ENCODE measurements at regions not wholly inside any gene's neighbourhood (a gene's known extent, or its start where the extent isn't known, plus 50 kb on each side); places are given as distances from the start of the nearest gene placed in this dataset.

GRCh38 chr9:27752069-27752468 lies 178.8 kb upstream of the C9orf72 start:
- DNase-seq = no peak

DNA sequence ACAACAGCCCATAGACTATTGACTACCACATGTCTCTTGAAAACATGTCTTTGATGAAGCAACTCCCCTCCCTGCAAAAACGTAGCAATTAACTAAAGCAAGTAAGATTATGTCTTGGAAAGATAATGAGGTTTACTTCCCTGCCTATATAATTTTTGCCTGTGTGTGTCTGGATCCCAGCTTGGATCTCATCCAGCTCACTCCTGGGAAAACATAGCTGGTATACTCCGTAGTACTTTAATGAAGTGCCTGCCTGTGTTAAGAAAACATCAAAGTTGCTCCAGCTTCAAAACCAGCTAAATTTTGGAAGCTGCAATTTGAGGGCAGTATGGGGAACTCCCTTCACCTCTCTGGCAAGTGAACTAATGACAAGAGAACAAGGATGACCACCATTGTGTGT lies 182.6 kb upstream of the C9orf72 start:
- DNase-seq = no peak

DNA sequence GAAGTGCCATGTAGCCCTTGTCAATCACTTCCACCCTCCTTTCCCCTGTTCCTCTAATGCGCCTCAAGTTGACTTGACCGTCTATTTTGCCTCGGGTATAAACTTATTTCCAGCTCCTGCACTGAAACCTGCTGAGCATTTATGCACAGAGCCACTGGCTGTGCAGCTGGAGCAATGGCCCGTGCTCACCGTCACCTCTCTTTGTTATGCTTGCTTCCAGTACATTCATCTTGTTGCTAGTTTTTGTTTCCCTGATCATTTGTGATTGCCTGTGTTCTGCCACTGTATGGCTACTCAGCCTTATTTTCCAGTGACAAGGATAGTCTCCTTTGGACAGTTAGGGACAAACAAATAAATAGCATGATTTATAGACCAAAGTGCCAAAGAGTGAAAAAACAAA lies 183.1 kb upstream of the C9orf72 start:
- DNase-seq = no peak

DNA sequence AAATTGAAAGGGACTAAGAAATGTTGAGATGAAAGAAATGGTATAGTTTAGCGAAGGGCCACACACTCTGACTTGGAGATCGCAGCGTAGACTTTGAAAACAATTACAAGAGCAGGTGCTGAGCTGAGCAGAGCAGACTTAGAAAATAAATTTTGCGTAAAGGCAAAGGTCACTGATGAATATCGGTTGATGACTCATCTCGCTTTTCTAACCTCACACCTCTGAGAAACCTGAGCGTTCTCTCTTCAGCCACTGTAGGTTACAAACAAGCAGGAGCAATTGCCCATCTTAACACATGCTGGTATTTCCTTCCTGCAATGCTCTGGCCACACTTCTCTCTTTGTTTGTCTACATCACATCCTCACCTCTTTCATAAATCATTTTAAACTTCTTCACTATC lies 190.6 kb upstream of the C9orf72 start:
- no peak for DNase-seq

DNA sequence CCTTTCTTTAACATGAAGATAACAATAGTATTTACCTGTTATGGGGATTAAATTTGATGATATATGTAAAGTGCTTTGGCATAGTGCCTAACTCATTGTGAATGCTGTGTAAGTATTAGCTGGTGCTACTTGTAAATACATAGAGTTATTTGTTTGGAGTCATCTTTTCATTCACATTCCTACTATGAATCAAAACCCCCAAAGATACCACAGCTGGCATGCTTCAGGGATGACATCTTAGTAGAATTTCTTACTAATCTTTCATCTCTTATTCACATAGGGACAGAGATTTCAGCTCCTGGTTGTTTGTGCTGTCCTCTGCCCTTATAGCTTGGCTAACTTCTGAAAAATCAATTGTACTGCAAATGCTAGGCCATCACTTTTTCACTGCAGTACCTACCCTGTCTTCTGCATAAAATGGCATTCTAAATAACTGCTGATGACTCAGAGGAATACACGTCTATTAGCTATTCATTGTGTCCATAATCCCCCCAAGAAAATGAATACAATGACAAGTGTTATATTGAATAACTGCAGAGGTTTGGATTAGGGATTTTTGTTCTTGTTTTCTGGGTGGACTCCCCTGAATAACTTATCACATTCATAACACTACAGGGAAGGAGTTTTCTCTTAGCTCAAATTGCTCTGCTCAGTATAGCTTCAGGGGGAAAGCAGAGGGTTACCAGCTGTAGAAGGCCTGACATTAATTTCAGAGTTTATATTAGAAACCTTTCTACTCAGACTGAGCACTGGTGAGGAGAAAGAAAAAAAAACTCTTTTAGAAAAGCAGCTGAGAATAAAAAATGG lies 192.2 kb upstream of the C9orf72 start:
- no peak for DNase-seq

GRCh38 chr9:27766073-27766835 lies 193.0 kb upstream of the C9orf72 start:
- DNase-seq = no peak

- no peak for DNase-seq
Observed at GRCh38 chr9:27768781-27769180, 195.5 kb upstream of the C9orf72 start.

- DNase-seq = no peak
Observed at GRCh38 chr9:27770541-27770940, 197.3 kb upstream of the C9orf72 start.

DNA sequence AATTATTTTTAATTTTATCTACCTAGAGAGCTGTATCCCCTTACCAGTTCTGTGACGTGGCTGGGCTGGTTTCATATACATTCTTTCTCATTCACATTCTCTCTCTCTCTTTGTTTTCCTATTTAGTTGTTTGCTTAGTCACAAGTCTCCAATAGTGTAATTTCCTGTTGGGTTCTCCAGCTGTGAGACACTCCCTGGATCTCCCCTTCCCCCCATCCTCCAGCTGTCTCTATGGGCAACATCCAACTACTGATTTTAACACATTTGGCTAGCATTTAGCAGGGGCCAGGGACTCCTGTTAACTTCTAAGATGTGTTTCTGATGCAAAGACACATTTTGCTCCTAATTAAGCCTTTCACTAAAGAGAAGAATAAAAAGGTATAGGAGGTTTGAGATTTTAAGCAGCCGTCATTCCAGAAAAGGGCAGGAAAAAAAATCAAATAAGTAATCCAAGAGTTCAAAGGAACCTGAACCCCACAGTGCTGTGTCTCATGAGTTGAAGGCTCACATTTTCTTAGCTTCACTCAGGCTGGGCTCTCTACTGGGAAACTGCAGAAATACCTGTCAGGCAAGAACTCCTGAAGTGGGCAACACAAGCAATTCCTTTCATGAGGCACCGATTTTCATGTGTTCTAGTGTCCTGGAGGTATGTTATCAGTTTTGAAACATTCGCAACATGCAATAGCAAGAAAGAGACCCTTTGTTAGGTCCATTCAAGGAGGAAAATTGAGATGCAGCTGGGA lies 198.7 kb upstream of the C9orf72 start:
- peak; percentile 6 for DNase-seq

DNA sequence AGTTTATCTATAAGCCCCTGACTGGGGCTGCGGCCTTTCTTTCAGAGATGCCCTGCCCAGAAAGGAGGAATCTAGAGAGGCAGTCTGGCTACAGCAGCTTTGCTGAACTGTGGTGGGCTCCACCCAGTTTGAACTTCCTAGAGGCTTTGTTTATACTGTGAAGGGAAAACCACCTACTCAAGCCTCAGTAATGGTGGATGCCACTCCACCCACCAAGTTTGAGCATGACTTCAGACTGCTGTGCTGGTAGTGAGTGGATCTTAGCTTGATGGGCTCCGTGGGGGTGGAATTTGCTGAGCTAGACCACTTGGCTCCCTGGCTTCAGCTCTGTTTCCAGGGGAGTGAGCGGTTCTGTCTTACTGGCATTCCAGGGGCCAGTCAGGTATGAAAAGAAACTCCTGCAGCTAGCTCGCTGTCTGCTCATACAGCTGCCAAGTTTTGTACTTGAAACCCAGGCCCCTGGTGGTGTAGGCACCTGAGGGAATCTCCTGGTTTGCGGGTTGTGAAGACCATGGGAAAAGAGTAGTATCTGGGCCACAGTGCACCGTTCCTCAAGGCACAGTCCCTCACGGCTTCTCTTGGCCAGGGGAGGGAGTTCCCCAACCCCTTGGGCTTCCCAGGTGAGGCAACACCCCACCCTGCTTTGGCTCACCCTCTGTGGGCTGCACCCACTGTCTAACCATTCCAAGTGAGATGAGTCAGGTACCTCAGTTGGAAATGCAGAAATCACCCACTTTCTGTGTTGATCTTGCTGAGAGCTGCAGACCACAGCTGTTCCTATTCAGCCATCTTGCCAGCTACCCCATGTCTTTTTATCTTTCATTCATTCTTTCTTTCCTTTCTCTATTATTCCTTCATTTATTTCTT lies 211.8 kb upstream of the C9orf72 start:
- DNase-seq = no peak

DNA sequence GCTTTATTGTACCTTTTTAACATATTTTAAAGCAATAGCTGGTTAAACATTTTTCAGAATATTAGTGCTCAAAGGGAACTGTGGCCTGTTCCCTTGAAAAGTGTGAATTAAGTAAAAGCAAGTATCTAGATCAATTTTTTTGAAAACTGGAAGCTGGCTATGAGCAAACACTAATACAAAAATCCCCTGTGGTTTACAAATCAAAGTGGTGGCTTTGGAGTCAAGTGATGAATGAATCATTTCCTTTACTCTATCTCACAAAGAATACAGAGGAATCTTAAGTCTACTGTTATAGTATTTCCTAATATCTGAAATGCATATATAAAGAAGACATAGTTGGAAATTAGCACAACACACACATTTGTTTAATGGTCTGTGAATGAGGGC lies 212.4 kb upstream of the C9orf72 start:
- no peak for DNase-seq

DNA sequence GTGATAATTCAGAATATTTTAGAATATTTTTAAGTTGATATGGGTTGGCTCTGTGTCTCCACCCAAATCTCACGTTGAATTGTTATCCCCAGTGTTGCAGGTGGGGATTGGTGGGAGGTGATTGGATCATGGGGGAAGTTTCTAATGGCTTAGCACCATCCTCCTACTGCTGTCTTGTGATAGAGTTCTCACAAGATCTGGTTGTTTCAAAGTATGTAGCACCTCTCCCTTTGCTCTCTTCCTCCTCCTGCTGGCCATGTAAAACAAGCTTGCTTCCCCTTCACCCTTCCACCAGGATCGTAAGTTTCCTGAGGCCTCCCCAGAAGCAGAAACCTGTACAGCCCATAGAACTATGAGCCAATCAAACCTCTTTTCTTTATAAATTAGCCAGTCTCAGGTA lies 214.6 kb upstream of the C9orf72 start:
- no peak for DNase-seq

GRCh38 chr9:27791311-27791710 lies 218.0 kb upstream of the C9orf72 start:
- no peak for DNase-seq

- DNase-seq = no peak
Observed at GRCh38 chr9:27792971-27793689, 219.8 kb upstream of the C9orf72 start.

DNA sequence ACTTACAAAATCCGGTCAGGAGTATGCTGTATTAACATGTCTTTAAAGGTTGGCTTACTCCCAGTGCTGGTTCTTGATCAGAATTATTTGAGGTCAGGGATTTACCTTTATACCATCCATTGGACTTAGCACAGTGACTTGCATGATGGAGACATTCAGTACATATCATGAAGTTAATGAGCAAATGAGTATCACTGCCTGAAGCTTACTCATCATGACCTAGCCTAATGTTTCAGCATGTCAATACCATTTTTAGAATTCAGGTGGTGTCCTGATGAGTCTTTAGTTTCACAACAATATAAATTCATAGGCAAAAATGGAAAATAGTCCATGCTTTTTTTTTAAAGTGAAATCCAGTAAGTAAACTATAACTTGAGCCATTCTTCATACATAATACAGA lies 226.0 kb upstream of the C9orf72 start:
- no peak for DNase-seq

DNA sequence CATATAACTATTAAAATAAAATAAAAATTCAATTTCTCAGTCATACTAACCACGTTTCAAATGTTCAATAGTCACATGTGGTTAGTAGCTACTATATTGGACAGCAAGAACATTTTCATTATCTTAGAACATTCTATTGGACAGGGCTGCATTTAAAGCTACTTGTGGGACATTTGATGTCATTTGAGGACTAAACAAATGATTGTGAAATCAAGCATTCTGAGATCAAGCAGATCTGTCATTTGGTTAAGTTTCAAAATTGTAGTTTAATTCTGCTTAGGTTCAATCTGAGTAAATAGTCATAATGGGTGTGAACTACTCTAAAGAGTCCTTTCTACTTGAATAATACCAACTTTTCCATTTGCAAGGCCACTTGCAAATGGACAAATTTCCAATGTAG lies 226.9 kb upstream of the C9orf72 start:
- no peak for DNase-seq

GRCh38 chr9:27800692-27801370 lies 227.6 kb upstream of the C9orf72 start:
- DNase-seq = no peak

DNA sequence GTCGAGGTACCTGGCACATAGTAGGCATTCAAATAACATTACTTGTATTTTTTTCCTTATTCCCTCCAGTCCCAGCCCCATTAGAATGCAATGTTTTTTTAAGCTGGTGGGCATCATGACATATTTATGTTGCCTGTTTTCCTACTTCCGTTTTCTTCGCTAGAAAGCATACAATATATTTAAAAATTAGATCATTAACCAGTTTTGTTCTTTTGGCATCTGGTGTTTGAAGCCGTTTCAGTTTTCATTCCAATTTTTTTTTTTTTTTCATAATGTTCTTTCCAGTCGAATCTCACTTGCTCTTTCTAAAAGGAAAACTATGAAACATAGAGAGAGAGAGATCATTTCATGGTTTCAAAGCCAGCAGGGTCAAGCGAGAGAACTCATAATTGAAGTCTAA lies 228.3 kb upstream of the C9orf72 start:
- DNase-seq = no peak

DNA sequence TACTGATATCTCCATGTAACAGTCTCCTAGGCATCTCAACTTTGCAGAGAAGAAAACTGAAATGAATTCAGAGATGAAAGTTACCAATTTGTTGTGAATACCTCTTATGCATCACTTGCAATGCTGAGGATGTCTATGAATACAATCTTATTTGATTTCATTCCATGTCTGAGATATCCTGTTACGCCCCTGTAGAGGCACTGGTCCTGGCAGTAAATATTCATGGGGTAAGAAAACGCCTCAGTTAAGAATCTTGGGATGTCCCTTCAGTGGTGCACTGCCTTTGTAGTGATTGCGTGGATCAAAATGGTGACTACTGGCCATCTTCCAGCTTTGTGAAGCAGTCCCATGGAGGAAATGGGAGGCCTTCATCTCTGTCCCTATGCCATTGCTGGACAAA lies 229.1 kb upstream of the C9orf72 start:
- DNase-seq = no peak

GRCh38 chr9:27808864-27809263 lies 235.6 kb upstream of the C9orf72 start:
- no peak for DNase-seq

GRCh38 chr9:27817747-27818146 lies 244.5 kb upstream of the C9orf72 start:
- peak; percentile 4 for DNase-seq

GRCh38 chr9:27818348-27818747 lies 245.1 kb upstream of the C9orf72 start:
- DNase-seq = no peak

Data from NCI-H774 (cell line).